Activated CD4-positive, CD25-positive, alpha-beta regulatory T cell treated with anti-CD3 and anti-CD28 coated beads, Interleukin-2, amount 50 U/mL, for 72 hours (primary cell): ENCODE measurements at regions not wholly inside any gene's neighbourhood (a gene's known extent, or its start where the extent isn't known, plus 50 kb on each side); places are given as distances from the start of the nearest gene placed in this dataset.
"Not testable (repeated sequence)": the region's sequence is repeated elsewhere in the genome, so short reads cannot be mapped to it uniquely, and the experiment has no call there.

Experiments used
- DNase-seq: peaks from one replicate; pipeline ENCODE4 v3.0.0; 2021

DNA sequence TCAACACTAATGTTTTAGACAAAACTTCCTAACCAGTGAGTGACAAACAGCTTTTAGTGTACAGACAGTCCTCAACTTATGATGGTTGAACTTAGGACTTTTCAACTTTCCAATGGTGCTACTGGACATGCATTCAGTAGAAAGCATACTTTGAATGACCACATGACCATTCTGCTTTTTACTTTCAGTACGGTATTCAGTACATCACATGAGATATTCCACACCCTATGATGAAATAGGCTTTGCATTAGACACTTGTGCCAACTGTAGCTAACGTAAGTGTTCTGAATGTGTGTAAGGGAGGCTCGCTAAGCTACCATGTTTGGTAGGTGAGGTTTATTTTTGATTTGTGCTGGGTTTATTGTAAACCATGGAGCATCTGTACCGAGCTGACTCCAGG lies 113.7 kb downstream of the WNT7A start:
- no peak for DNase-seq

DNA sequence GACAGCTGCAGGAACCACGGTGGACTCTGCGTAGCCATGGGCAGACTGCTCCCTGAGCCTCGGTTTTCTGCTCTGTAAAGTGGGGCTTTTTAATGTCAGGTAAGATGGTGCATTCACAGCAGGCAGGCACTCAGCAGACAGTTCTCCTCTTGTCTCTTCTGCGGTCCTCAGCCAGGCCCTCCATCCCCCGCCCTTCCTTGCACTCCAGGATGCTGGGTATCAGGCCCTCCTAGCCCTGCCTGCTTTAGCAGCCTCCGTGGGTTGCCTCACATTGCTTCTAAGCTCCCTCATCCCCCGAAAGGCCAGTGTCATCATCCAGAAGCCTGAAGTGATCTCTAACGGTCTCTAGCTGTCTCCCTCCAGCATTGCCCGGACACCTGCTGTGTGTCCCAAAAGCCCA lies 115.7 kb downstream of the WNT7A start:
- no peak for DNase-seq

DNA sequence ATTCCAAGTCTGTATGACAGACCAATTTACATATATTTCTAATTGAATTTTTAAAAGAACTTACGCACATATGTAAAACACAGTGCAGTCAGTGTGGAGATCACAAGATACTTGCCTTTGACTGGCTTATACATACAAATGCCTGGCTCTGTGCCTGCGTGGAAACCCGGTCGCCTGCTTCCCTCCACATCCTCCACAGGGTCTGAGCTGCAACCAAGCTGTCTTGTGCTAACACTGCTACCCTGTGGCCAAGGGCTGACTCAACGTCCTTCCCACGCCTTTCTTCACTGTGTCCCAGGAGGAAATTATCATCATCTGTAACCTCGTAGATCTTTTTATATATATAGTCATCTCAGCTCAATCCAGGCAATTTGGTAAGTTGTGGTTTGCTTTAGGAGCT lies 117.0 kb downstream of the WNT7A start:
- no peak for DNase-seq

DNA sequence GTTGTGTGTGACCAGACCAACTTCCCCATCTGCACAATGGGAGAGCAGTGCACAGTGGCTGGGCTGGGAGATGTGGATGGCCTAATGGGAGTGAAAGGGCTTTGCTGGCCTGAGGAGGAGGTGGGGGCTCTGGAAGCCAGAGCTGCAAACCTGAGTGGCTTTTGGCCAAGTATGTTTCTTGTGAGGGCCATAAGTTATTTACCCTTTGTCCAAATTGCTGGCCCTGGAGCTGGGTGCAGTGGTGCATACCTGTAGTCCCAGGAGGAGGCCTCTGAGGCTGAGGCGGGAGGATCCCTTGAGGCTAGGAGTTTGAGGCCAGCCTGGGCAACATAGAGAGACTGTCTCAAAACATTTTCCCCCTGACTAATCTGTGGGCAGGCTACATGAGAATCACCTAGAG lies 129.1 kb downstream of the WNT7A start:
- DNase-seq = no peak

DNA sequence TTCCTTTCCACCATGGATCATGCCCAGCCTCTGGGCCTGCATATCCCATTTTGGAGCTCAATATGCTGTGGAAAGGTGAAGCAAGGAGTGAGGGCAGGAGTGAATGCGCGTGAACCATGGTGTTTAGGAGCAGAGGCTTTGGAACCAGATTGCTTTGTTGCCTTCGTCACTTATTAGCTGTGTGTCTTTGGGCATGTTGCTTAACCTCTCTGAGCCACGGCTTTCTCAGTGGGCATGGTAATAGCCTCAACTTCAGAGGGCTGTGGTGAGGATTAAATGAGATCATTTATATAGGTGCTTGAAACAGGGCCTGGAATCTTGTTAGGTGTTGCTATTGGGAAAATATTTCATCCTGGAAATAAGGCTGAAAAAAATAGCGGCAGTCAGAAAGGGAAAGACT lies 129.7 kb downstream of the WNT7A start:
- DNase-seq = no peak

DNA sequence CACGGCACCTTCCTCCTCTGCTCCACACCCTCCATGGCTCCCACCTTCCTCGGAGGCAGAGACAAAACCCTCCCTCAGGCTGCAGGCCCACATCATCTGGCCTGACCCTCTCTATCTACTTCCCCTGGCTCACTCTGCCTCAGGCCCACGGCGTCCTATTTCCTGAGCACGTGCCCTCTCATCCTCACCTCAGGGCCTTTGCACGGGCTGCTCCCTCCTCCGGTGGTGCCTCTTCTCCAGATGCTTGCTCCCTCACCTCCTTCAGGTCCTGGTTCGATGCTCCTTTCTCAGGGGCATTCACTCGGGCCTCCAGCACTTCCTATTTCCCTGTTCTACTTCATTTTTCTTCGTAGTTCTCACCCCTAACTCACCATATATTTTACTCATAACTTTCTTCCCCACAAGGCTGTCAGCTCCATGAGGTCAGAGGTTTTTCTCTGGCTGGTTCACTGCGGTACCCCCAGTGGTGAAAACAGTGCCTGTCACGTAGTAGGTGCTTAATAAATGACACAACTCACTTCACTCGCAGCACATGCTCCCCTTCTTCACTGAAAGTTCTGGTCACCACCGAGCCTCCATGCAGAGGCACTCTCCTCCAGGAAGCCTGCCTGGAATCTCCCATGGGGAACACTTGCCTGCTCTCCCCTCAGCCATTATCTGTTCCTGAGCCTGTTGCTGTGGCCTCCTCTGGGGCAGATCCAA lies 130.7 kb downstream of the WNT7A start:
- DNase-seq = no peak

DNA sequence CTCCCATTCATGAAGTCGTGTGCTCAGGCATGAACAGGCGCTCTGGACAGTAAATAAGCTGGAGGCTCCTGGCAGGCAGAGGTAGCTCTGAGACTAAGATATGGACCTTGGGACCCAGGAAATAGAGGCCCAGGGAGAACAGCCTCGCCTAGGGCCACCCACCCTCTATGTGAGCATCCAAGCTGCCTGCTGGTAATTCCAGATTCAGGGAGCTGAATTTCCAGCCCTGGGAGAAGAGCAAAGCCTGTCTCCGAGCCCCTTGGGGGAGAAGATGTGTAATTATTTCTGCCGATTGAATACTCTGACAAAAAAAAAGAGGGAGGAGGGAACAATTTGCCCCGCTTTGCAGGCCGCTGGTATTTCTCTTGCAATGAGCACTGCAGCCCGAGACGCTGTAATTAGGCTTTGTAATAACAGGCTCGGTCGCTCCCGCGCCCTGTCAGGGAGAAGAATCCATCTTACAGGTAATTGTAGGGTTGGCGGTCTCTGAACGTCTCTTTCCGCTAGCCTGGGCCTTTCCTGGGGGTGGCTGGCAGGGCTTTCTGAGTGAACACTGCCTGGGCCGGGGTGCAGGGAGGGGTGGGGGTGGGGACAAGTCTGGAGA lies 131.5 kb downstream of the WNT7A start:
- DNase-seq = no peak

DNA sequence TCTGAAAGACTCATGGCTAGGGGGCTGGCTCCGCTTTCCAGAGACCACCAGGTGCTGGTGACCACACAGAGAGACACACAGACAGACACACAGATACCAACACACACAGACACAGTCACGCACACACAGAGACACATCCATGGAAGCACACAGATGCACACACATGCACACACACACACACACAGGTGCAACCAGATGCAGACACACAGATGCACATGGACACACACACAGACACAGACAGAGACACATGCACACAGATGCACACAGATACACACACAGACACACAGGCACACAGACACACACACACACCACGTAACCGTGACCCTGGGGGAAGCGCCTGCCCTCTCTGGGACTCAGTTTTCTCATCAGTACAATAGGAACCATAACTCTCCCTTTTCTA lies 132.2 kb downstream of the WNT7A start:
- no peak for DNase-seq

DNA sequence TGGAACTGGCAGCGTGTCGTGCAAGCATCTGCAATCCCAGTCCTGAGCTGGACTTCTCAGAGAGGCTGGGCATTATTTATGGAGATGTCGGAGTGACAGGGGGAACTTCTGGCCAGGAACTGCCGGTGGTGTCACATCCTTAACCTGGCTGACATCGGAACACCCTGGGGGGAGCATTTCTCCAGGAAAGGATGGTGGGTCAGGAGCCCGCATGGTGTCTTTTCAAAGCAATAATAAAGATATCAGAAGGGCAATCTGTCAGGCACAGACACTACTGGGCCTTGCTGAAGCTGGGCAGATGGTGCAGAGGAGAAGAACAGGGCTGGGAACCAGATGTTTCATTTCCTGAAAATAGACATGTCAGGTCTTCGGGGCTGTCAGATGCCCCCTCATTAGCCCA lies 133.5 kb downstream of the WNT7A start:
- no peak for DNase-seq

DNA sequence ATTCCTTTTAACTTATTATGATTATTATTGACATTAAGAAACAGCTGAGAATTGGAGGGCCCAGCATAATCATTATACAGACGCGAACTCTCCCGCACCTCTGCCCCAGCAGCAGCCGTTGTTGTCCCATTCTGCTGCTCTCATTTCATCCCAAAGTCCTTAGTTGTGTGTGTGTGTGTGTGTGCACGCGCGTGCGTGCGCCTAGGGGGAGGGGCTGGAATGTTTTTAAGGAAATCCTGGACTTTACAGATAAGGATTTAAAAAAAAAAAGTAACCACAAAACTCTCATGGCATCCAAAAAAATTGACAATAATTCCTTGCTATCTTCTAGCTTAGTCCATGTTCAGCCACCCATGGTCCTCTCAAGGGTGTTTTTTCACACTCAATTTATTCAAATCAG lies 134.2 kb downstream of the WNT7A start:
- no peak for DNase-seq

DNA sequence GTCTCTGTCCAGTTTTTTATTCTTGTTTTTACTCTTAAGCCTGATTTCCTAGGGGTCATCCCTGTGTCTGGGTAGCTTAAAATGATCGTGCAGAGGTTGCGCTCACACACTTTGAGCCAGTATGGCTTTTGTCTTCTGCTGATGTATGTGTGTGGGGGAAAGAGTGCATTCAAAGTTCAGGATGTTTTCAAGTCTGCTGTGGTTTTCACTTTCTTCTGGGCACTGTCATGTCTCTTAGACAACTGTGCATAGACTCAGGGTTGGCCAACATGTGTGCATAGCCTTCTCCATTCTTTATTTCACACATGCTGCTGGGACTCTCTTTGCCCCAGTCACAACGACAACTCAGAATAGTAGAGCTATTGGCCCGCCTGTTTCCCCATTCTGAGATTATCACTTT lies 139.1 kb downstream of the WNT7A start:
- no peak for DNase-seq

DNA sequence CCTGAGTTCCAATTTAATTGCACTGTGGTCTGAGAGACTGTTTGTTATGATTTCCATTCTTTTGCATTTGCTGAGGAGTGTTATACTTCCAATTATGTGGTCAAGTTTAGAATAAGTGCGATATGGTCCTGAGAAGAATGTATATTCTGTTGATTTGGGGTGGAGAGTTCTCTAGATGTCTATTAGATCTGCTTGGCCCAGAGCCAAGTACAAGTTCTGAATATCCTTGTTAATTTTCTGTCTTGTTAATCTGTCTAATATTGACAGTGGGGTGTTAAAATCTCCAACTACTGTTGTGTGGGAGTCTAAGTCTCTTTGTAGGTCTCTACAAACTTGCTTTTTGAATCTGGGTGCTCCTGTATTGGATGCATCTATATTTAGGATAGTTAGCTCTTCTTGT lies 146.1 kb downstream of the WNT7A start:
- DNase-seq = not testable (repeated sequence)

DNA sequence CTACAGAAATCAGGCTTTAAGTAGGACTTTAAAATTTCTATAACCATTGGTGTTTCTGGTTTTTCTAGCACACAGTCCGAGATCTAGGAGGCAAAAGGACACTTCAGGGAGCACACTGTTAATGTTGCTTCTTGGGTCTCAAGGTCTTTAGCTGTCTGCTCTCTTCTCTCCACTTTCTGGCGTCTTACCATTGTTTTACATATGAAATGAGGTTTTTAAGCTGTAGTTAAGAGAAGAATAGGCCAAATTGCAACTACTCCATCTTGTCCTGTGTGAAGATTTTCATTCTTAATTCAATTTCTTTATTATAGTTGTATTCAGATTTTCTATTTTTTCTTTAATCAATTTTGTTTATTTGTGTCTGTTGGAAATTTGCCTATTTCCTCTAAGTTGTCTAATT lies 151.4 kb downstream of the WNT7A start:
- DNase-seq = no peak

DNA sequence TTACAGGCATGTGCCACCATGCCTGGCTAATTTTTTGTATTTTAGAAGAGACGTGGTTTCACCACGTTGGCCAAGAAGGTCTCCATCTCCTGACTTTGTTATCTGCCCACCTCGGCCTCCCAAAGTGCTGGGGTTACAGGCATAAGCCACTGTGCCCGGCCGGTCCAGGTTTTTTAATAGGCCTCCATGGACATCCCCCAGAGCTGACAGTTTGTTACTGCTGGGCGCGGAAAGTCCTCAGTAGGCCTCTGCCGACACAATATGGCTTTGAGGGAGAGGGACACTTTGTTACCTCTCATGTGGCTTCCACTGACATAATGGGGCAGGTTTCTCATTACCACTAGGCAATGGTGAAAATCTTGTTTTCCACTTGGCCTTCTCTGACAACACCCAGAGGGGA lies 152.0 kb downstream of the WNT7A start:
- DNase-seq = no peak

DNA sequence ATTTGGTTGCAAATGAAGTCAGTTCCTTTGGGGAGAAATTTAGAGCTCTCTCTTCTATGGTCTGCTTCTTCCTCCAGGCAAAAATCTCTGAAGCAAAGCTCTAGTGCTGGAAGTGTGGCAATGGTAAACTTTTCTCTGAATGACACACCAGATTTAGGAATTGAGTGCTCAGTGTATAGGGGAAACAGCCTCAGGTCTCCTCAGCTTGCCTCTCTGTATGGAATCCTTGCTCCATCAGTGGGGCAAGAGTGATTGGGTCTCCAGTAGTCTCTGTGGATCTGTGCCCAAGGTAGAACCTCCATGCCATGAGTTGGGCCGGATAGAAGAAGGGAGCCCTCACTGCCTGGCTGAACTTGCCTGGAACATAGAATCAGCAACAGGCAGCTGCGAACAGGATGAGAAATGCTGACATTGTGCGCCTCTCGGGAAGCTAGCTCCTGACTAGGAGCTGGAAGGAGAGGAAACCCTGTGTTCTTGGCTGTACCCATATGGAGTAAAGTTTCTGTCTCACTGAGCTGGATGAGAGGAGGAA lies 156.1 kb downstream of the WNT7A start:
- DNase-seq = no peak

DNA sequence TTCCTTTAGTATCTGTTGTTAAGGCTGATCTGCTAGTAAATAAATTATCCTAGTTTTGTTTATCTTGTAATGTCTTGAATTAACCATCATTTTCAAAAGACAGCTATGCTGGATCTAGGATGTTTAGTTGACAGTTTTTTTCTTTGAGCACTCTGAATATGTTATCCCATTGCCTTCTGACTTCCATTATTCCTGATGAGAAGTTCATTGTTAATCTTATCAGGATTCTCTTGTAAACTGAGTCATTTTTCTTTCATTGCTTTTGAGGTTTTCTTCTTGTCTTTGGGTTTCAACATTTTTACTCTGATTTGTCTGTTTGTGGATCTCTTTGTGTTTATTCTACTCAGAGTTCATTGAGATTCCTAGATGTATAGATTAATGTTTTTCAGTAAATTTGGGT lies 157.7 kb downstream of the WNT7A start:
- DNase-seq = no peak

DNA sequence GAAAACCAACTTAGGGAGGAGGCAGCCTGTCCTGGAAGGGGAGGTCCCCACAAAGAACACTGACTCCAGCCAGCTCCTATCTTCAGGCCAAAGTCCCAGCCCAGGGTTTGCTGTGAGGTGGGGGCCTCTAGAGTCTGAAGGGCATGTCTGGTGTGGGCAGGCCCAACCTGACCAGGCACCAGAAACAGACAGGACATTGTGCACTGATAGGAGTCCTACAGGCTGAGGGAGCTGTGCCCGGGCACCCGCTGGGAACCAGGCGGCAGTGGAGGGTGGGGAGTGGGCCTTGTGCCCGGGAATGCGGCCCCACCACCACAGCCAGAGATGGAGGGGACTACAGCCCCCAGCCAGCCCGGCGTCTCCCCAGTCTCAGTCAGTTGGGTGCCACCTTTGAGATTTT lies 161.4 kb downstream of the WNT7A start:
- DNase-seq = no peak

DNA sequence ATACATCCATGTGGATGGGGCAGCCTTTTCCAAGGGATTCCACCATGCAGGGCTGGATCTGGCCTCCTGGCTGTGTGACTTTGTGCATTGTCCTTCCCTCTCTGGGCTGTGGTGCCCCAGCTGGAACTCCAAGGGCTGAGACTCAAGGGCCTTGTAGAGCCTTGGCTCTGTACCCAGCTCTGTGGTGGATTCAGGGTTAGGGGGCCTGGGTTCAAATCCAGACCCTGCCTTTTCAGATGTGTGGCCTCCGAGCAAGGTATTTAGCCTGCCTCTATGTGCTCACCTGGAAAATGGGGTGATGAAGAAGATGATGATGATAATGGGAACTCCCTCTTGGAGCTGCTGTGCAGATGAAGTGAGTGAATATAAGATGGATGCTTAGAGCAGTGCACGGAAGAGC lies 161.9 kb downstream of the WNT7A start:
- DNase-seq = peak; percentile 13

DNA sequence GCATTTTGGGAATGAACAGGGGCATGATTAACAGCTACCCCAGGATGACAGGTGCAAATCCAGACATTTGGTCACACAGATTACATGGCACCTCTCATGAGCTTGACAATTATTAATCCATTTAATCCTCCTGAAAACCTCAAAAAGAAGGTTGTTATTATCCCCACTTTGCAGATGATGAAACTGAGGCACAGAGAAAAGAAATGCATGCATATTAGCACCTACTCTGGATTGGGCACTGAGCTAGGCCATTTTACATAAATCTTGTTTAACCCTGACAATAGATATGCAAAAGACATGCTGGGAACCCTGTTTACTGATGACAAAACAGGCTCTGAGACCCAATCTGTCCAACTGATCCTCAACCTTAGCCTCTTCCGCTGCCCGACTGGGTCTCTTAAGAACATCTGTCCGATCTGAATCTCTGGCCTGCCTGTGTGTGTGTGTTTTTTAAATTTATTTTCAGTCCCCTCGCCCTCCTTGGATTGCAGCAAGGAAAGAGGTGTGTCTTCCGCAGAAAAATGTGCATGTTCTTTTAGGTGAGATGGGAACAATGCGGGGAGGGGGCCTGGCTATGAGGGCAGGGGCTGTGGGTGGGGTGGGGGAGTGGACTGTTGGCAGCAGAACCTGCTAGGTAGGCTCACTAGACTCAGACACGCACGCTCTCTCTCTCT lies 162.5 kb downstream of the WNT7A start:
- DNase-seq = no peak

DNA sequence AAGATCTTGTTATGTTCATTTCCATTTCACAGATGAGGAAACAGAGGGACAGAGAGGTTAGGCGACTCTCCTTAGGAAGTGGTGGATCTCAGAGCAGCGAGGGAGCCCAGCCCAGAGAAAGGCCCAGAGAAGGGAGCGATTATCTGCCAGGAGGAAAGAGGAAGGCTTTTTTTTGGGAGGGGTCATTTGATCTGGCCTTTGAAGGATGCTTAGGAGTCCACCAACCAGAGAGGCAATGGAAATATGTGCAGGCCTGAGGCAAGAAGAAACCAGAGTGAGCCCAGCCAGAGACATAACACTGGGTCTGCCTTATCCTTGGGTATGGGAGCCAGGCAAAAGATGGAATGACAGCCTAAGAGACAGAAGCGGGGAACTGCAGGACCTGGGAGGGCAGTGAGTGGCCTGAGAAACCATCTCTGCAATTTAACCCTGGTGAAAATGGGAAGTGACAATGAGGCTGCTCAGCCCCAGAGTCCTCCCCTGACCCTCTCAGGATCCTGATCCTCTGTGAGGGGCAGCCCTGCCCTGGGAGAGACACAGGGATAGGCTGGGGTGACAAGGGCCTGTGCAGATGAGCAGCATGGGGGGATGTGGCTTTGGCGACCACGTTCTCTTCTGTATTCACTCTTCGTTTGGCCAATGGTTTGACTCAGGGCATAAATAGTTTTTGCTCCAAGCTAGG lies 163.2 kb downstream of the WNT7A start:
- DNase-seq = peak; percentile 27

DNA sequence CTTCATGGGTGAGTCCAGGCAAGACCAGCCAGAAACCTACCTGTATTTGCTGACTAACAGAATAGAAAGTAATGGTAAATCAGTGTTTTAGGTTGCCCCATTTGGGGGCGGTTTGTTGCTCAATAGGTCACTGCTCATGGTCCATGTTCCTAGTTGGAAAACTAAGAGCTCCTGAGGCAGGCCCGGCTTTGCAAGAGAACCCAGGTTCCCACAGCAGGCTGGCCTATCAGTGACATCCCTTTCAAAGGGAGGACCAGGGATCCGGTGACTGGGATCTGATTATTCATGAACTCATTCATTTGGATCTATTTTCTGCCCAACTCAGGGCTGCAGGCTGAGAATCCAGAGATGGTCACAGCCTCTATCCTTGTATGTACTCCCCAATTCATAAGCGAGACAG lies 163.9 kb downstream of the WNT7A start:
- DNase-seq = no peak

DNA sequence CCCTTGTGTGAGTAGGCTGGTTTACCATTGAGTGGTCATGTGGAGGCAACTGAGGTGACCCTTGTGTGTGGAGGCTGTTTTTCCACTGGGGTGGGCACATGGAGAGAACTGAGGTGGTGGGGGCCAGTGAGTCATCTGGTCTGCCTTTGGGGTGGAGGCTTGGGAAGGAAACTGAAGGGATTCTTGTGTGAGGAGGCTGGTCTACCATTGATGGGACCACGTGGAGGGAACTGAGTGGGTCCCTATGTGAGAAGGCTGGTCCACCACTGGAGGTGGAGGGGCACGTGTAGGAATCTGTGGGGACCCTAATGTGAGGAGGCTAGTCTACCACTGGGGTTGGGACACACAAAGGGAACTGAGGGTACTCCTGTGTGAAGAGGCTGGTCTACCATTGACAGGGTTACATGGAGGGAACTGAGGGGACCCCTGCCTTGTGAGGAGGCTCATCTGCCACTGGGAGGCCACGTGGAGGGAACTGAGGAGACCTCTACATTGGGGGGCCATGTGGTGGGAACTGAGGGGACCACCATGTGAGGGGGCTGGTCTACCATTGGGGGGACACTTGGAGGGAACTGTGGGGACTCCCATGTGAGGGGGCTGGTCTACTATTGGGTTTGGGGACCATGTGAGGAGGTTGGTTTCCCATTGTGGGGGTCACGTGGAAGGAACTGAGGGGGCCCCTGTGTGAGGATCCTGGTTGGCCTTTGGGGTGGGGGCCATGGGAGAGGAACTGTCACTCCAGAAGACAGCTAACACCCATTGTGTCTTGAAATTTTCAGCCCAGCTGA lies 164.5 kb downstream of the WNT7A start:
- peak; percentile 23 for DNase-seq
